Body of pancreas (tissue), 4 donors: ENCODE measurements at regions not wholly inside any gene's neighbourhood (a gene's known extent, or its start where the extent isn't known, plus 50 kb on each side); places are given as distances from the start of the nearest gene placed in this dataset.

Source experiments
- CTCF ChIP-seq, 7 experiments: fragments of 450-650 bp in 4 of 7; fragments of 200-600 bp in 3 of 7; sonication (generic) in 3 of 7; IDR thresholded peaks; one replicate each; pipeline ENCODE4 v1.5.1; 2016 to 2019; ENCODE audit warnings: antibody characterized with exemption in 7 of 7
- POLR2A ChIP-seq, 3 donors: fragments of 450-650 bp; IDR thresholded peaks; one replicate each; pipeline ENCODE4 v1.6.1; 2016; ENCODE audit warnings: antibody characterized with exemption in 3 of 3, mild to moderate bottlenecking in 2 of 3

- TF ChIP-seq POLR2A (IDR thresholded peaks at IDR 0.05) = no peak
- no peak for TF ChIP-seq CTCF (IDR thresholded peaks at IDR 0.05)
Observed at GRCh38 chr10:3559527-3559926, 225.5 kb downstream of the KLF6 start.
